ENCODE measurements at regions not wholly inside any gene's neighbourhood (a gene's known extent, or its start where the extent isn't known, plus 50 kb on each side); places are given as distances from the start of the nearest gene placed in this dataset.

GRCh38 chr10:57925045-57925444 is 342.6 kb downstream of the IPMK start:
- Histone ChIP-seq H3K9me3 (ENCODE audit: low read depth) (no peaks in the 10 kb centered on the region), H3K79me2 (ENCODE audit: insufficient read depth) (no peaks in the 10 kb centered on the region), H3K4me3 (no peak overlapping the region), H4K20me1 (ENCODE audit: insufficient read depth) (no peaks in the 10 kb centered on the region), H3K9me2 (ENCODE audit: insufficient read depth) (no peaks in the 10 kb centered on the region), H3K27me3 (replicated peaks; ENCODE audit: insufficient read depth) (no peaks in the 10 kb centered on the region), H3K4me1 (ENCODE audit: insufficient read depth) (no peaks in the 10 kb centered on the region), H3K9ac (no peak overlapping the region), H3K4me2 (ENCODE audit: unreplicated experiment) (no peak overlapping the region), H2AFZ (no peak overlapping the region), H3K27ac (no peak overlapping the region), H3K36me3 (ENCODE audit: low read depth) (no peaks in the 10 kb centered on the region), H3F3A (ENCODE audit: insufficient read depth) (no peaks in the 10 kb centered on the region)
- no peak for TF ChIP-seq EZH2phosphoT487 (IDR thresholded peaks at IDR 0.05; ENCODE audit: insufficient read depth, low read depth)
- no peak for TF ChIP-seq EZH2 (IDR thresholded peaks at IDR 0.05; ENCODE audit: insufficient read depth, poor library complexity, severe bottlenecking)
- 15 to 25% methylated on average over 2 of the region's 2 CpGs for WGBS, 2 experiments (ENCODE audit: low coverage in 1 of 2, low lambda C conversion rate in 2 of 2, missing lambda C conversion rate in 2 of 2)
- in situ Hi-C loops (cut with MboI) = no loop called here
- no peak for DNase-seq

- H3K9me2 ChIP-seq (ENCODE audit: insufficient read depth) = no peaks in the 10 kb centered on the region
- TF ChIP-seq EZH2 (IDR thresholded peaks at IDR 0.05; ENCODE audit: insufficient read depth, poor library complexity, severe bottlenecking) = no peak
- no peak for TF ChIP-seq EZH2phosphoT487 (IDR thresholded peaks at IDR 0.05; ENCODE audit: insufficient read depth, low read depth)
- no peaks in the 10 kb centered on the region for H3K79me2 ChIP-seq (ENCODE audit: insufficient read depth)
- no peak overlapping the region for H3K4me2 ChIP-seq (ENCODE audit: unreplicated experiment)
- H3K4me1 ChIP-seq (ENCODE audit: insufficient read depth) = no peaks in the 10 kb centered on the region
- H3K9ac ChIP-seq = no peak overlapping the region
- in situ Hi-C loops (cut with MboI) = no loop called here
- H2AFZ ChIP-seq = no peak overlapping the region
- H3K27ac ChIP-seq = no peak overlapping the region
- no peaks in the 10 kb centered on the region for H3K27me3 ChIP-seq (replicated peaks; ENCODE audit: insufficient read depth)
- H3K36me3 ChIP-seq (ENCODE audit: low read depth) = no peaks in the 10 kb centered on the region
- no peaks in the 10 kb centered on the region for H3K9me3 ChIP-seq (ENCODE audit: low read depth)
- no peaks in the 10 kb centered on the region for H3F3A ChIP-seq (ENCODE audit: insufficient read depth)
- H3K4me3 ChIP-seq = no peak overlapping the region
- no peaks in the 10 kb centered on the region for H4K20me1 ChIP-seq (ENCODE audit: insufficient read depth)
- no peak for DNase-seq
Observed at GRCh38 chr10:57921140-57921539, 346.6 kb downstream of the IPMK start.

GRCh38 chr10:57919864-57920263 is 347.8 kb downstream of the IPMK start:
- DNase-seq = no peak
- no peaks in the 10 kb centered on the region for H3K9me2 ChIP-seq (ENCODE audit: insufficient read depth)
- no peaks in the 10 kb centered on the region for H4K20me1 ChIP-seq (ENCODE audit: insufficient read depth)
- no peak overlapping the region for H3K9ac ChIP-seq
- H3K4me2 ChIP-seq (ENCODE audit: unreplicated experiment) = no peak overlapping the region
- no peak overlapping the region for H3K4me3 ChIP-seq
- H3K9me3 ChIP-seq (ENCODE audit: low read depth) = no peaks in the 10 kb centered on the region
- H3K4me1 ChIP-seq (ENCODE audit: insufficient read depth) = no peaks in the 10 kb centered on the region
- no peak for TF ChIP-seq EZH2 (IDR thresholded peaks at IDR 0.05; ENCODE audit: insufficient read depth, poor library complexity, severe bottlenecking)
- no peak for TF ChIP-seq EZH2phosphoT487 (IDR thresholded peaks at IDR 0.05; ENCODE audit: insufficient read depth, low read depth)
- H3K27ac ChIP-seq = no peak overlapping the region
- H3K79me2 ChIP-seq (ENCODE audit: insufficient read depth) = no peaks in the 10 kb centered on the region
- WGBS, 2 experiments (ENCODE audit: low coverage in 1 of 2, low lambda C conversion rate in 2 of 2, missing lambda C conversion rate in 2 of 2) = 0% methylated on average over 1 of the region's 1 CpG
- no peaks in the 10 kb centered on the region for H3K27me3 ChIP-seq (replicated peaks; ENCODE audit: insufficient read depth)
- in situ Hi-C loops (cut with MboI) = no loop called here
- no peaks in the 10 kb centered on the region for H3K36me3 ChIP-seq (ENCODE audit: low read depth)
- no peak overlapping the region for H2AFZ ChIP-seq
- no peaks in the 10 kb centered on the region for H3F3A ChIP-seq (ENCODE audit: insufficient read depth)

- Histone ChIP-seq H3K4me3 (no peak overlapping the region), H3K9me2 (ENCODE audit: insufficient read depth) (no peaks in the 10 kb centered on the region), H3K4me2 (ENCODE audit: unreplicated experiment) (no peak overlapping the region), H3F3A (ENCODE audit: insufficient read depth) (no peaks in the 10 kb centered on the region), H3K79me2 (ENCODE audit: insufficient read depth) (no peaks in the 10 kb centered on the region), H3K36me3 (ENCODE audit: low read depth) (no peaks in the 10 kb centered on the region), H3K27ac (no peak overlapping the region), H2AFZ (no peak overlapping the region), H3K4me1 (ENCODE audit: insufficient read depth) (no peaks in the 10 kb centered on the region), H3K9ac (no peak overlapping the region), H4K20me1 (ENCODE audit: insufficient read depth) (no peaks in the 10 kb centered on the region), H3K27me3 (replicated peaks; ENCODE audit: insufficient read depth) (no peaks in the 10 kb centered on the region; the same call in 1 of the 2 replicates), H3K9me3 (ENCODE audit: low read depth) (no peaks in the 10 kb centered on the region)
- TF ChIP-seq EZH2phosphoT487 (IDR thresholded peaks at IDR 0.05; ENCODE audit: insufficient read depth, low read depth) (no peak), EZH2 (IDR thresholded peaks at IDR 0.05; ENCODE audit: insufficient read depth, poor library complexity, severe bottlenecking) (no peak)
- no peak for DNase-seq
- in situ Hi-C loops (cut with MboI) = no loop called here
Observed at GRCh38 chr10:57917019-57917418, 350.7 kb downstream of the IPMK start.

GRCh38 chr10:57905861-57906260 is 361.8 kb downstream of the IPMK start:
- WGBS, 2 experiments (ENCODE audit: low coverage in 1 of 2, low lambda C conversion rate in 2 of 2, missing lambda C conversion rate in 2 of 2) = 47 to 50% methylated on average over 2 of the region's 2 CpGs
- no peaks in the 10 kb centered on the region for H3F3A ChIP-seq (ENCODE audit: insufficient read depth)
- no peak overlapping the region for H3K27ac ChIP-seq
- no peaks in the 10 kb centered on the region for H3K36me3 ChIP-seq (ENCODE audit: low read depth)
- H3K27me3 ChIP-seq (replicated peaks; ENCODE audit: insufficient read depth) = no peaks in the 10 kb centered on the region
- H3K4me1 ChIP-seq (ENCODE audit: insufficient read depth) = no peaks in the 10 kb centered on the region
- H3K79me2 ChIP-seq (ENCODE audit: insufficient read depth) = no peaks in the 10 kb centered on the region
- H2AFZ ChIP-seq = no peak overlapping the region
- in situ Hi-C loops (cut with MboI) = no loop called here
- no peak for DNase-seq
- H3K4me2 ChIP-seq (ENCODE audit: unreplicated experiment) = no peak overlapping the region
- no peaks in the 10 kb centered on the region for H3K9me3 ChIP-seq (ENCODE audit: low read depth)
- TF ChIP-seq EZH2 (IDR thresholded peaks at IDR 0.05; ENCODE audit: insufficient read depth, poor library complexity, severe bottlenecking) (no peak), EZH2phosphoT487 (IDR thresholded peaks at IDR 0.05; ENCODE audit: insufficient read depth, low read depth) (no peak)
- H4K20me1 ChIP-seq (ENCODE audit: insufficient read depth) = no peaks in the 10 kb centered on the region
- H3K9ac ChIP-seq = no peak overlapping the region
- H3K4me3 ChIP-seq = no peak overlapping the region
- no peaks in the 10 kb centered on the region for H3K9me2 ChIP-seq (ENCODE audit: insufficient read depth)
